NCI-H526 treated with DMSO at 0.1 percent for 48 hours (cell line): ENCODE measurements at regions not wholly inside any gene's neighbourhood (a gene's known extent, or its start where the extent isn't known, plus 50 kb on each side); places are given as distances from the start of the nearest gene placed in this dataset.

ENCODE experiments used
- DNase-seq: peaks from one replicate; lab custom pipeline; 2025; lab: John Stamatoyannopoulos, UW

DNA sequence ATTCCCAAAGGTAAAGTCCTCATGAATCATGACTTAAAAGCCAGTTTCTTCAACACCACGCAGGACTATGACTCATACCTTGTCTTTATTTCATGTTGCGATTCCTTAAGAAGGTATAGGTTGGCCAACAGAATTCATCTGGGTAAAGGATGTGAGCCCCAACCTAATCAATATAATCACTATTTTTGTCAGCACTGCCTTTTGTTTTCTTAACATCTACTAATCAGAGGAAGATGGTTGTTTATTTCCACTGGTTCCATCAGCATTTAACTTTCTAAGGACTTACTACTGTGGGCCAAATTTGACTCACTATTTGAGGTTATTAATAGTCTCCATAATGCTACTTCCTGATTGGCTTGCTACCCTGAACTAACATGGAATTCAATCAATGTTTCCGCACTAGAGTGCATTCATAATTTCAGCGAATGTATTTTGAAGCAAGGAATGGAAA lies 78.6 kb downstream of the SCG2 start:
- no peak for DNase-seq

DNA sequence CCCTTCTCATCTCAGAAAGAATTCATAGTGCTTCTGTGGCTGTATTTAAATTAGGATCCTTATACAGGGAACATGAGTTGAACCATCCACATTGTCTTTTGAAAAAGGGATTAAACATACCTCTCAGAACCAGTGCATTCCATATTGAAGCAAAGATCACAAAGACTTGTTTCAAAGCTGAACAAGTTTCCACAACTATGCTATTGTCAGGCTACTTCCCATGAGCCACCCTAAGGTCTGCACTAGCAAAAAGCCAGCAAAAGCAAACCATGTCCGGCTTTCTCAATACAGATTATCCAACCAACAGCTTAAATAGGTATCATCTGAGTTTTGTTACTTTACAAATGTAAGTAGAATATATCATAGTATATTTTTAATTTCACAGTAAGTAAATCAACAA lies 78.1 kb downstream of the SCG2 start:
- DNase-seq, result no peak

DNA sequence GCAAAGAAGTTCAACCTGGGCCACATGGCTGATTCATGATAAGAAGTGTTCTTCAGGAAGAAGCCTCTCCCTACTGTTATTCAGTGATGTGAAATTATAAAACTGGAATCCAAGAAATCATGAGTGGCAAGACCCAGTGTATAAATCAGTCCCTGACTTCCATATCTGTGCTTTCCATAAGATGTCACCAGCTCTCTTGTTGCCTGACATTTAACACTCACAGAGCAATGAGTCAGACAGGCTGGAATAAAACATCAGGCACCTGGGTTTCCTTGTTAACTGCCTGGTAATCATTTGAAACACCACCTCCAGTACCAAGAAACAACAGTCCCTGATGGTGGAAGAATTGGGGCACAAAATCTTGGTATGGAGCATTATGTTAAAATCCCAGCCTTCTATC lies 76.1 kb downstream of the SCG2 start:
- no peak for DNase-seq

DNA sequence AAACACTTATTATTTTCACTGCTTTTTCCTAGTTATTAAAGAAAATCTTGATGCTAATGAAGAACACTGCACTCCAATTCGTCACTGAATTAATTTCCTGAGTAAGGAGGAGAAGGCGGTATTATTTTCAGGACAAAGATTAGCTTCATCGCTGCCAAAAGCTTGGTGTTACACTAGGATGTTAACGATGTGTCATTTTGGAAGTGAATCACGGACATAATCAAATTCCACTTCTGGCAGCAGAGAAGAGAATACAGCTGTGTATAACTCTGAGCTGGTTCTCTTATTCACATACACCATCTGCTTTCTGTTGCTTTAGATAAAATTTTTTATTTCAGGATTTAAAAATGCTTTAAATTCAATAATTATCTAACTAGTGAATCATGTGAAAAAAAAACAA lies 74.1 kb downstream of the SCG2 start:
- DNase-seq, result no peak

DNA sequence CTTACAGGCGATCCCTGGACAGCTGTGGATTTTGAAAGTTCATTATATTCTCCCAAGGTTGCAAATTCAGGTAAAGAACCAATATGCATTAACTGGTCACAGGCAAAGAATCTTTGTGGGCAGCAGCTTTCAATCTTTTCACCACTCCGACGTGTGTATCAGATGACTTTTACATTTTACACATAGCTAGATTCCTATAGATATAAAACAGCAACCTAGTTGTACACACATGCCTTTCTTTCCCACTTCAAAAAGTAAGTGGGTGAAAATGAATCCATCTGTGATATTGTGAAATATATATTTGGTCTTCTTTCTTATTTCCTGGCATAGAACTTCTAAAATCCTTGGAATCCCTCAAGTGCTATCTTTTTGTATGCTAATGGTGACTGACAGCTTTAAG lies 72.5 kb downstream of the SCG2 start:
- no peak for DNase-seq

DNA sequence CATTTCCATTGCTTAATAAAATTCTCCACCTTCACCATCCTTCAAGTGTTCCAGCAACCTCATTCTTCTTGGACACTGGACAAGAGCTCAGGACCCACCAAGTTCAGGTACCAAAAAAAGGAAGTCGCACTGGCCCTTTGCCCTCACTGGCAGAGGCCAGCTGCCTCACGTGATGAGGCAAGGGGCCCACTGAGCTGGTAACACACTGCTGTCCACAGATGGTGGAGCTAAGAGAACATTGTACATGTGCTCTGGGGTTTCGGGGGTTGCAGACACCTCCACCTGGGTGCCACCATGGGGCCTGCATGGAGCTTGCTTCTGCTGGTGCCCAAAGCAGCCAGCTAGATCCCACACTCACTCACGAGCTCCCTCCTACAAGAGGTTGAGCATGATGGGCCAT lies 71.3 kb downstream of the SCG2 start:
- no peak for DNase-seq

DNA sequence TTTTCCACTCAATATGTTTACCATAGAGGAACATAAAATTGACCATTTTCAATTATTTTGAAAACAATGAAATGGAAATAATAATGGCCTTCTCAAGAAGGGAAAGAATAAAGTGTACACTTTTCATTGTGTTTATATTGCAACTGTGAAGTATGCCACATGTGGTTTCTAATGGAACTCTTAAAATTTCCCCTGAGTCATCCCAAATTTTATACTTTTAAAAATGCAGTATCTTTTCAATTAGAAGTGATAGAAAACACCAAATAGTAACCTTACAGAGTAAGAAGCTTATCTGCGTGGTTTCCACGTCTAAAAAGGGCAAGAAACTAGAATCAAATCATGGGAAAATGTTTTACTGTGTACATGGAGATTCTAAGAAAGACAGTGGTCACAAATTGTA lies 70.0 kb downstream of the SCG2 start:
- no peak for DNase-seq

DNA sequence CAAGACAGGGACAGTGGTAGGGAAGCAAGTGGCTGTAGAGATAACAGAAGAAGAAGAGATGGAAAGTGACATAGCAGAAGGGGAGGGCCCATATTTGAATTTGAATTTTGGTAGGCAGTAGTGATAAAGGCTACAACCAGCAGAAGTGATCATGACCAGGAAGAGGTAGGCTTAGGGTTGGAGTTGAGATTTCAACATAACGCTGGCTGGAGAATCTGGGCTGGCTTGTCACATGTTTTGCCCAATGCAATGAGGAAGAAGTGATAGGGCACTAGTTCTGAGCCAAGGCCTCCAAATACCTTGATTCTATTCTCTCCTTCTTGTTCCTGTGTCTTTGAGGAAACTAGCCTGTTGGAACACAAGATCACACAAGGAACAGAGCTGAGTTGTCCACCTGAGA lies 69.4 kb downstream of the SCG2 start:
- no peak for DNase-seq

DNA sequence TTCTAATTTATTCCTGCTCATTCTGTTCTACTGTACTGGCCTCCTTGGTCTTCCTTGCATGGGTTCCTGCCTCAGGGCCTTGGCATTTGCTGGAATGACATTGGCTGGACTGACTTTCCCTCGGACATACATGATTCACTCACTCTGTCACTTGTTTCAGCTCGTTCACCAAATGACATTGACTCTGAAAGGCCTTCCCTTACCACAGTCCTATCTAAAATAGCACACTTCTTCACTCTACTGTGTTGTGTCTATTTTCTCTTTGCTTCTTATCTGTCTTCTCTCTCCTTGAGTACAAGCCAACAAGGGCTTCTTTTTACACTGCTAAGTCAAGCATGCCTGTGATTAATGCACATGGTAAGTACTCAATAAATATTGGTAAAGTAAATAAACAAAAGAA lies 65.6 kb downstream of the SCG2 start:
- no peak for DNase-seq

DNA sequence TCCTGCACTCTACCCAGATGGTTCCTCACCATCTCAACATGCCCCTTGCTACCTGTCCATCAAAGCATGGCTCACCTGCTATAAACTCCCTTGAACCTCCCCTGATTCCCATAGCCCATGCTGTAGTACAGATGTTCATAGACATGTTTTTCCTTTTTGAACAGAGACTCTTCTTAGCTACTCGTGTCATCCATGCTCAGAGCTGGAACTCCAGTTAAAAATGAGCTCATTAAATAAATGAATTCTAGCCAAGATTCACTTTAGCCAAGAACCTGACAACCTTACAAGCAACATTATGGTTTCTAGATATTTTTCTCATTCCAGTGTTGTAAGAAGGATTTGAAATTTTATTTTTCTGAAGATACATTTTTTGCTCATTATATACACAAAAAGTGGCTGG lies 65.0 kb downstream of the SCG2 start:
- DNase-seq, result no peak

DNA sequence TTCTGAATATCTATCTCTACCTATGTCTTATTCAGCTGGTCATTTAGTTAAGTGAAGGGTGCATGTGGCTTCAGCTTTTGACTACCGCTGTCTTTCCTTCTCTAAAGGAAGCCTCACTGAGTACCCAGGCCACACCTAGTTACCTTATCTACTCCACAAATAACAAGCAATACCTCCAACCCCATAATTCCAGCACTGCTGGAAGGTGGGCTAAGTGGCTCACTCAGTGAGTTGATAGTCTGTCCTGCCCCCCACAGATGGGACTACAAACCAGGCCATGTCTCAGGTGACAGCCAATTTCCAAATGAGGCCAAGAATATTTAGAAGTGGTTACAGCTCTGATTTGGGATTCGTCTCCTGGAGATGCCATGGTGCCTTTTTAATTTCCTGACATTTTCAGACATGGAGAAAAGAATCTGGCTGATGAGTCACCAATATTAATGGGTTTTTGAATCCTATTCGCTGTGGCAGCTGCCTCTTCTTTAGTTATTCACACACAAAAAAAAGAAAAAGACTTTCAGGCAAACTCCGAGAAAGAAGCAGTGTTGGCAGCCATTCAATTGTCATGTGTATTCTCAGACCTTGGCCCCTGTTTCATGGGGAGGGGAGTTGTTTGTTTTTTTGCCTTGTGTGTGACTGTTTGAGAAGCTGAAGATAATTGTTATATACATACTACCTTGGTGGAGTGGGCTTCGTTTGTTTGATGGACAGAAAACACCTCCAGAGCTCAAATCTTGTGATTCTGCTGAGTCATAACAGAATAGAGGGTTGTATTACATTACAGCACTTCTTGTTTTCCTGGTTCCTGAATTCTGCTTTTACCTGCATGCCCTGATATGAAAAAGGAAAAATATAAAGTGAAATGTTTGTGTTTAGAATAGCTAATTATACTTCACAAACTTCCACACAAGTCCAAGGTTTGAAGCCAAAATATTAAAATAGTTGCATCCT lies 64.2 kb downstream of the SCG2 start:
- DNase-seq, result no peak

DNA sequence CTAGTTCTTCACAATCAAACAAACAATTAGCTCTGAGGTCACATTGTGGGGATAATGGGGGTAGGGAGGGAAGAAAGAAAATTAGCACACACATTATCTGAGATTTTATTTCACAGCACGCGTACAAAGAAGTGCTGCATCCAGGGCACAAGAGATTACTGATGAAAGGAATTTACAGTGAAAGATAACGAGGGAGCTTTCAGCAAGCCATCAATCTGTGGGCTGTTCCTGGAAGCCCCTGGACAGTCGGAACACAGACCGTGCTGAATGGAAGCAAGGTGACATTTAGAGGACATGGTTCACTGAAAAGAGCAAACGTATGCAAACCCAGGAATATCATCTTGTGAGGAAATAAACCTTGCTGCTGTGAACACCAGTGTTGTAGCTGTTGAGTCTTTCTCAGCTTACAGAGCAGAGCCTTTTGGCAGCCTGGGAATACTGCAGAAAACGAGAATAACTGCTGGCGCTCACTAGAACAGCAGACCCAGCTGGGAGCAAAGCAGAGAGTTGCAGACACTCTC lies 63.2 kb downstream of the SCG2 start:
- peak; percentile 26 for DNase-seq

DNA sequence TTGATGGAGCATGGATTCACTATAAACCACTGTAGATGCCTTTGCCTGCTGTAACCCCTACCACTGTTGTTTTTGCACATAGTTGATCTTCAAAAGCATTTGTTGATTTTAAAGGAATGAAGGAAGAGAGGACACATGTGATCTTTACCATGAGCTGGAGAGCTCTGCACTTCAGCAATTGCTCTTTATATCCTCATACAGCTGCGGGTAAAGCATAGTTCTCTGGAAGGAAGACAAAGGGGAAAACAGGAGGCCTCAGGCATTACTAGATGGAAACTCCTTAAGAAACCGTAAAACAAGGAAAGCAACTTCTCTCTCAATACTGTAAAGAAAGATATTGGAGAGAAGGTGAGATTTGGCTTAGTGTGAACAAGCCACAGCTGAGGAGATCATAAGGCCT lies 60.6 kb downstream of the SCG2 start:
- no peak for DNase-seq

DNA sequence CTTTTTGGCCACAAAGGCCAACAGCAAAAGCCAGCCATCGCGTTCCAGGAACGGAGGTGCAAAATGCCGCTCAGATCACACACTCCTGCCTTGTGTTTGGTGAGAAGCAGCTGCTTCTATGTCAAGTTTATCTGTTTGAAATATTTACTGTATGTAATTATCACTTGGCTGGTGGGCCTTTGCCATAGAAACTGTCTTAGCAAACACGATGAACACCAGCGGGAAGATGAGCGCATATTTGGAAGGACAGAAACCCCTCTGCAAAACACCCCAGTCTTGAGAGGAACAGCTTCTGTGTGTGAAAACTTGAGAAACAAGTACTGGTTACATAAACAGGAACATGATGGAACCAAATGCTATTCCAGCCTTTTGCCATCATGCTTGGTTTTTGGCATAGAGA lies 59.7 kb downstream of the SCG2 start:
- no peak for DNase-seq

DNA sequence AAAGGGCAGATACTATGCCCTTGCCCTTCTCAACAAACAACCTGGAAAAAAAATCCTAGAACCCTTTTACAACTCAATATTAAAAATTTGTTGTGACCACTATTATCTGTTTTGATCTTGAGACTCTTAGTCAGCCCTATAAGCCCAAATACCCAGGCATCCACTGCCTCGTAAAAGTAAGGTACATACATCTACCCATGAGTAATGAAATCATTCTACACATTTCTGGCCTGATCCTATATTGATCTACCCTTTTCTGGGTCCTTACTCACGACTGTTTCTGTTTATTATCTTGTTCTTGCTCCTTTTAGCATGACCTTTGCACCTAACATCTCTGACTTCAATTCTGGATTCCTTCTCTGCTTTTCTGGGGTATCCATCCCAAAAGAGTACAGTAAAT lies 56.8 kb downstream of the SCG2 start:
- no peak for DNase-seq

DNA sequence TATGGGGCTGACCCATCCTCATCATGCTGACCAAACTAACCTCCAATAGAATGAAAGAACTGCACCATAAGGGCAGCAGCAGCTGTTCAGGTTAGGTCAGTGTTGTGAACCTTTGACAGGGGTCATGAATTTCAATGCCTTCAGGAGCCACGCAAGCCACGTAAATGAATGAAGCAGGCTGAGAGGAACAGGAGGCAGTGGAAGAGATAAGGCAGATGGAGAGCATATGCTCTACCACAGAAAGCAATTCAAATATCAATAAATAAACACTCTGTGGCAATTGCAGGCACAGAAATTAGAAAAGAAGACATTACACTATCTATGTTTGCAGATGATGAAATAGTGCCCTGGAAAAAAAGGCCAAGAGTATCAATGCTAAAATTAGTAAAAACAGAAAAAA lies 56.3 kb downstream of the SCG2 start:
- no peak for DNase-seq
